T-helper 1 cell treated with Interleukin-12 subunit alpha and Interleukin-12 subunit beta and Interleukin-4 antibody, amounts not matched to agents 30 ng/mL and 1 ng/mL, for 36 hours (primary cell): ENCODE measurements at regions not wholly inside any gene's neighbourhood (a gene's known extent, or its start where the extent isn't known, plus 50 kb on each side); places are given as distances from the start of the nearest gene placed in this dataset.
"Not testable (repeated sequence)": the region's sequence is repeated elsewhere in the genome, so short reads cannot be mapped to it uniquely, and the experiment has no call there.

ENCODE experiments used
- intact Hi-C: fragments of 100-400 bp; cut with micrococcal nuclease; formaldehyde crosslinking; loops from one replicate; pipeline ENCODE4 v1.15.1; 2024

DNA sequence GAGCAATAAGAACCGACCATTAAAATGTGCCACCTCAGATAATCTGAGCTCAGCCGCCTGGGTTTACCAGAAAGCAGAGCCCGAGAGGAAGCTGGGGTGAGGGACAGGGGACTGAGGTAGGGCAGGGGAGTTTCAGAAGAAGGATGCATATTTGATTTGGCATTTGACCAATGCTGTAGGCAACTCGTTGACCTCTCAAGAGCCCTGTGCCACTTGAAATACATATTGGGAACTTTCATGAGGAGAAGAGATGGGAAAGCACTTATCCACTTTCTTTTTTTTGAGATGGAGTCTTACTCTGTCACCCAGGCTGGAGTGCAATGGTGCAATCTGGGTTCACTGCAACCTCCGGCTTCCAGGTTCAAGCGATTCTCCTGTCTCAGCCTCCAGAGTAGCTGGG lies 148.4 kb upstream of the SPRED2 start:
- intact Hi-C loops: no loop called here

DNA sequence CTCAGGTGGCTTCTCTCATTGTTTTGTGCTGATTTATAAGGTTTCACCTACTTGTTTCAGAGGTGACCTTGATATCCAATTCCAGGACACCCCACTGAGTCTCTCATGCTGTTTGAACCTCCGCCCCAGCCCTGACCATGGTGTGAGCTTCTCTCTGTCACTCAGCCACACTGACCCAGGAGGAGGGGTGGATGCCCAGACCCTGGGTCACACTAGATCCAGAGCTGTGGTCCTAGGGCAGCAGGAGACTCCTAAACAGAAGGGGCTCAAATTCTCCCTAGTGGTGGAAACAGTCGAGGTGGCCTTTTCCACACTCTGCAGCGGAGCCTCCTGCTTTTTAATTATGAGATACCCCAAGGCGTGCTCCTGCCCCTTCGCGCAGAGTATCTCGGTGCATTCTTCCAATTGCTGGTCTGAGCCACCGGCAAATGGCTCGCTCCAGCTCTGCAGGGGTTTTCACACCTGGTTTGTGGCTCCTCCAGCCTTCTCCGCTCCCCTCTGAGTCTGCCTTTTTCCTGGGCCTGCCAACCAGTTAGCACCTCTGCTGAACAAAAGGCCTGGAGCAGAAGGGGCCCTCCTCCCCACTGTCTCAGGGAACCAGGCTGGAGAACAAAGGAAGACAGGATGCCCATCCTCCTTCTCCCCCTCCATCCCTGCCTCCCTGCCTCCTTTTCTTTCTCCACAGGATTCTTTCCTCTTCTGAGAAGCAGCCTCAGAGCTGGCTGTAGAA lies 147.3 kb upstream of the SPRED2 start:
- intact Hi-C loops: loop anchor here (10.0 kb wide), 1 partner anchor 1055 kb away; the partner anchor contains the start of gene AFTPH

- intact Hi-C loops: loop anchor here (10.0 kb wide), 1 partner anchor 1053 kb away; the partner anchor contains the start of gene AFTPH
Observed at GRCh38 chr2:65577654-65578053, 145.3 kb upstream of the SPRED2 start.

GRCh38 chr2:65576861-65577601 lies 144.6 kb upstream of the SPRED2 start:
- intact Hi-C loops: loop anchor here (10.0 kb wide), 1 partner anchor 1052 kb away; the partner anchor contains the start of gene AFTPH

GRCh38 chr2:65576278-65576677 lies 143.9 kb upstream of the SPRED2 start:
- intact Hi-C loops: loop anchor here (10.0 kb wide), 1 partner anchor 1051 kb away; the partner anchor contains the start of gene AFTPH

DNA sequence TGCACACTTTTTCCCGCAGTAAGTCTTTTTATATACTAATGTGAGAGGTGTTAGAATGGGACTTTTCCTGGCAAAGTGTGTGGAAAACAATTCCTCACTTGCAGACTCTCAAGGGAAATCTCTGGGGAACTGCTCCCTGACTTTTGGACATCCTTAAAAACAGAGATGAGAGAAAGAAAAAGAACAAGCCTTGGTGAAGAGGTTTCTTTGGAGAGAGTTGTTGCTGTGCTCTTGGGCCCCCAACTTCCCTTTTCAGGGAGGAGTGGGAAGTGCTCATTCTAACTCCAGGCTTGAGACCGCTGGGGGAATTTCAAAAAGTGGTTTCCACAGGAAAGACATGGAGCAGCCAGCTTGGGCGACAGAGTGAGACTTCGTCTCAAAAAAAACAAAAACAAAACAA lies 142.6 kb upstream of the SPRED2 start:
- intact Hi-C loops: loop anchor here (10.0 kb wide), 1 partner anchor 1050 kb away; the partner anchor contains the start of gene AFTPH

GRCh38 chr2:65568656-65569440 lies 136.4 kb upstream of the SPRED2 start:
- intact Hi-C loops: not testable (repeated sequence)

- intact Hi-C loops: no loop called here
Observed at GRCh38 chr2:65566617-65567016, 134.2 kb upstream of the SPRED2 start.

GRCh38 chr2:65565681-65566080 lies 133.3 kb upstream of the SPRED2 start:
- intact Hi-C loops: no loop called here

DNA sequence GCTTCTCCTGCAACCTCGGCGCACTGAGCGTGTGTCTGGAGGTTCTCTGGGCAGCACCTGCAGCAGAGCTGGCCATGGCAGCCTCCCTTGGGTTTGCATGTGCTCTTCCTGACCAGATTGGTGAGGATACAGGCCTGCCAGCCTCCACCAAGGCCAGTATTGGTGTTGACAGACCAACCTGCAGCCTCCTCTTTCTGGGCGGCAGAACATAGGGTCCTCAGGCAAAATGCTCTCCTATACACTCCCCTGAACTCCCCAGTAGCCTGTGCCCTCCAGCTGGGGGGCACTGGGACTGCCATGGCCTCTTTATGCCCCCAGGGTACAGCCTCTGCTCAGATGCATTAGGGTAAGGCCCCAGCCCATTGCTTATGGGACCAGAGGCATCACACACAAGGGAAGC lies 131.9 kb upstream of the SPRED2 start:
- intact Hi-C loops: no loop called here

- intact Hi-C loops: no loop called here
Observed at GRCh38 chr2:65562890-65563289, 130.5 kb upstream of the SPRED2 start.

- intact Hi-C loops: no loop called here
Observed at GRCh38 chr2:65558743-65559142, 126.3 kb upstream of the SPRED2 start.

GRCh38 chr2:65557616-65558573 lies 125.5 kb upstream of the SPRED2 start:
- intact Hi-C loops: no loop called here

DNA sequence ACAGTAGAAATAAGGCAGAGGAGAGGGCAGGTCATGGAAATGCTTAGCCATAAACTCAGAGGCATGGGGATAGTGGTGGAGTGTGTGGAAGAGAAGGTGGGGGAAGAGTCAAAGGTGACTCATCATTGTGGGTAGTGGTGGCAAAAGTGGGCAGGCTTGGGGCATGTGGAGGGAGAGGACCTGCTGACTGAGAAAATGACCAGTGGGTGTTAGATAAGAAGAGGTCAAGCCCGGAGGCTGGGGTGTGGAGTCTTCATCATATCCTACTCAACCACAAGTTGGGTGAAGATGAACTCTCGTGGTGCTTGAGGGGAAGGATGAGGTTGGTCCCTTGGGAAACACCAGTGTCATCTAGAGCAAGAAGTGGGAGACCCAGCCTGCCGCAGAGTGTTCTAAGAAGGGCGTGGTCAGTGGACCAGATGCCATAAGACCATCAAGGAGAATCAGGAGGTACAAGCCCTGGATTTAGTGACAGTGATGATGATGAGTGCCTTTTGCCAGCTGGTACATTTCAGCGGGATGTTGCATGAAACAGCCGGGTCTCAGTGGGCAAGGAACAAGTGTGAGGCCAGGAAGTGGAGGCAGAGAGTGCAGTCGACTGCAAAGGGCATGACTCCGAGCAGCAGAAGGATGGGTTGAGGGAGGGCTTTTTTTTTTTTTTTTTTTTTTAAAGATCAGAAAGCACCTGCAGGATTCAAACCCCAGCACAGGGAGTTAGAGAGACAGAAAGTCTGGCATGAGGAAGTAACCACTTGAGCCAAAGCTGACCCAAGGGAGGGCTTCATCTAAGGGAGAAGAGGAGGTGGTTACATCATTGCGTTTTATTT lies 122.6 kb upstream of the SPRED2 start:
- intact Hi-C loops: loop anchor here (5.0 kb wide), 1 partner anchor 638 kb away; no protein-coding TSS in a partner anchor

GRCh38 chr2:65553504-65554074 lies 121.2 kb upstream of the SPRED2 start:
- intact Hi-C loops: loop anchor here (1.0 to 5.0 kb wide), 8 partner anchors 117 to 636 kb away; partner anchors contain the start of gene ACTR2

DNA sequence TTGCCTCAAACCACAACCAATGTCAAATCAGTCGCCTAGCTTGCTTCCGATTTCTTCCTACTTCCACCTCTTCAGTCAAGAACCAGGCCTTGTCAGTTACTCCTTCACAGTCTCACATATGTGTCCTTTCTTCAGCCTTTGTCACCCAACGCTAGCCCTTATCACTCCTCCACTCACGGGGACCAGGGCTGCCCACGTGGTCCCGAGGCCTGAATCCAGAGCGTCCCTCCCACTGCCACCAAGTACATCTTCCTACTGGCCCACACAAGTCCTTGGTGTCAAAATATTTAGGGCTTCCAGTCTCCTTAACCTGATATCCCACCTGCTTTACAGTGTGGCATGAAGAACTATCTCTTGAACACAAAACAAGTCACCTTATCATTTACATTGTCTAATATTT lies 119.1 kb upstream of the SPRED2 start:
- intact Hi-C loops: loop anchor here (5.0 kb wide), 1 partner anchor 634 kb away; no protein-coding TSS in a partner anchor

DNA sequence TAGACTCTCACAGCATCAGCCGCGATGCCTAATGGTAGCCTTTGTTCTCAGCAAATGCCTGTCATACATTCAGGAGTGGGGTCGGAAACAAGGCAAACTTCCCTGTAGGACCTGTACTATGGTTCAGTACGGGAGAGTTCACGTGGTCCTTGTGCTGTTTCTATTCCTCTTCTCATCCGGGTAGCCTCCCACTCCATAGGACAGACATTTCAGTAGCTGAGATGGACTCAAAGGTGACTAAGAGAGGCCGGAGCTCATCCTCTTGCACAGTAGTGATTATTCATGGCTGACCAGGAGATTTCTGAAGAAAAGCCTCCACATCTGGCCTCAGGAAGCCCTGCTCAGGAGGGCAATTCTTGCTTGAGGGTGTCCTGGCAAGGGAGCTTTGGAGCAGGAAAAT lies 117.8 kb upstream of the SPRED2 start:
- intact Hi-C loops: loop anchor here (5.0 kb wide), 1 partner anchor 633 kb away; no protein-coding TSS in a partner anchor

GRCh38 chr2:65549631-65550030 lies 117.2 kb upstream of the SPRED2 start:
- intact Hi-C loops: loop anchor here (5.0 kb wide), 1 partner anchor 632 kb away; no protein-coding TSS in a partner anchor

DNA sequence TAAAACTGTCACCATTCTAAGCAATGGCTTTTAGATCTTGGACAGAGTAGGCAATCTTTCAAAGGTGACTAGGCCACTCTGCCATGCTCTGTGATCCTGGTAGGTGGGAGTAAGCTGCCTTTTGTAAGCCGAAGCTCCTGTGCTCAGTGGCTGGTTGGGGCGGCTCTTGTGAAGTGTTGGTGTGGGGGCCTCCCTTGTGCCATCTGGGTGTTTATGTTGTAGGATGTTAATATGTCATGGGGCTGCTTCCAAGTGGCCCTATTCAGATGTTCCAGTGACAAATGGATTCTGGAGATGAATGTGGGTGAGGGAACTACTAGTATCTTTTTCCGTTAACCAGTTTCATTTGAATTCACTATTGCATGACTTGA lies 116.8 kb upstream of the SPRED2 start:
- intact Hi-C loops: no loop called here
